DMS114 treated with DMSO at 0.1 percent for 48 hours (cell line): ENCODE measurements at regions not wholly inside any gene's neighbourhood (a gene's known extent, or its start where the extent isn't known, plus 50 kb on each side); places are given as distances from the start of the nearest gene placed in this dataset.
"Not testable (repeated sequence)": the region's sequence is repeated elsewhere in the genome, so short reads cannot be mapped to it uniquely, and the experiment has no call there.

Source experiments
- DNase-seq: peaks from one replicate; lab custom pipeline; 2025; ENCODE audit not compliant: unreplicated experiment; lab: John Stamatoyannopoulos, UW

GRCh38 chr18:59038295-59039039 lies 101.2 kb upstream of the SEC11C start:
- no peak for DNase-seq

GRCh38 chr18:59039040-59039320 lies 100.7 kb upstream of the SEC11C start:
- DNase-seq, result not testable (repeated sequence)

GRCh38 chr18:59039449-59039848 lies 100.2 kb upstream of the SEC11C start:
- no peak for DNase-seq

GRCh38 chr18:59040770-59041148 lies 98.9 kb upstream of the SEC11C start:
- no peak for DNase-seq

GRCh38 chr18:59041296-59041695 lies 98.4 kb upstream of the SEC11C start:
- DNase-seq, result no peak

- no peak for DNase-seq
These were observed 97.6 kb upstream of the SEC11C start for GRCh38 chr18:59041819-59042815.

GRCh38 chr18:59044855-59045254 lies 94.8 kb upstream of the SEC11C start:
- DNase-seq, result no peak

GRCh38 chr18:59047321-59048047 lies 92.2 kb upstream of the SEC11C start:
- DNase-seq, result no peak

- DNase-seq, result no peak
These were observed 91.7 kb upstream of the SEC11C start for GRCh38 chr18:59048048-59048363.

GRCh38 chr18:59048378-59048777 lies 91.3 kb upstream of the SEC11C start:
- no peak for DNase-seq

GRCh38 chr18:59049721-59050660 lies 89.7 kb upstream of the SEC11C start:
- DNase-seq, result no peak

- no peak for DNase-seq
These were observed 89.0 kb upstream of the SEC11C start for GRCh38 chr18:59050661-59051057.

- DNase-seq, result no peak
These were observed 88.1 kb upstream of the SEC11C start for GRCh38 chr18:59051470-59052165.

GRCh38 chr18:59052965-59053820 lies 86.5 kb upstream of the SEC11C start:
- DNase-seq, result no peak

GRCh38 chr18:59054496-59055287 lies 85.0 kb upstream of the SEC11C start:
- no peak for DNase-seq

GRCh38 chr18:59055345-59056032 lies 84.2 kb upstream of the SEC11C start:
- DNase-seq, result no peak

- no peak for DNase-seq
These were observed 82.8 kb upstream of the SEC11C start for GRCh38 chr18:59056706-59057492.
